Liver (tissue), 8 donors: ENCODE measurements at regions not wholly inside any gene's neighbourhood (a gene's known extent, or its start where the extent isn't known, plus 50 kb on each side); places are given as distances from the start of the nearest gene placed in this dataset.

Experiments
- DNase-seq: peaks from one replicate; pipeline ENCODE4 v3.0.0-alpha.2; 2017; ENCODE audit warnings: low spot score
- H3K27ac ChIP-seq, 2 donors: one replicate each; pipeline ENCODE4 v1.7.0; 2013; ENCODE audit warnings: inconsistent platforms in 2 of 2, low read length in 2 of 2, control low read depth in 1 of 2, low read depth in 1 of 2, mild to moderate bottlenecking in 1 of 2
- H3K27me3 ChIP-seq, 4 donors: one replicate each; pipeline versions ENCODE4 v1.6.1 to v1.7.0; 2013; ENCODE audit warnings: low read length in 3 of 4, inconsistent platforms in 1 of 4, mild to moderate bottlenecking in 1 of 4, moderate library complexity in 1 of 4; ENCODE audit not compliant: control insufficient read depth in 4 of 4, insufficient read depth in 4 of 4
- H3K36me3 ChIP-seq, 4 donors: one replicate each; pipeline versions ENCODE4 v1.6.1 to v1.7.0; 2013; ENCODE audit warnings: low read length in 3 of 4, mild to moderate bottlenecking in 3 of 4, low read depth in 1 of 4, moderate library complexity in 1 of 4; ENCODE audit not compliant: control insufficient read depth in 4 of 4, insufficient read depth in 3 of 4
- H3K4me1 ChIP-seq, 4 donors: one replicate each; pipeline versions ENCODE4 v1.6.1 to v1.7.0; 2013; ENCODE audit warnings: low read length in 3 of 4, mild to moderate bottlenecking in 3 of 4, moderate library complexity in 1 of 4; ENCODE audit not compliant: control insufficient read depth in 4 of 4, insufficient read depth in 4 of 4
- H3K4me3 ChIP-seq, 3 donors: one replicate each; pipeline versions ENCODE4 v1.6.1 to v1.7.0; 2013; ENCODE audit warnings: low read length in 3 of 3, control low read depth in 1 of 3, low read depth in 1 of 3, mild to moderate bottlenecking in 1 of 3
- H3K9ac ChIP-seq, 2 donors: one replicate each; pipeline ENCODE4 v1.7.0; 2013; ENCODE audit warnings: low read length in 2 of 2, mild to moderate bottlenecking in 2 of 2, moderate library complexity in 2 of 2, control low read depth in 1 of 2, low read depth in 1 of 2
- H3K9me3 ChIP-seq, 4 donors: one replicate each; pipeline versions ENCODE4 v1.6.1 to v1.7.0; 2013; ENCODE audit warnings: low read length in 3 of 4; ENCODE audit not compliant: control insufficient read depth in 4 of 4
- CTCF ChIP-seq: fragments of 150-350 bp; IDR thresholded peaks from 2 replicates; pipeline ENCODE4 v1.5.1; 2017; ENCODE audit warnings: improper control_type of control experiment, low read depth, low read length; ENCODE audit not compliant: missing input control
- EGR1 ChIP-seq, 2 donors: IDR thresholded peaks; 2 replicates each; pipeline ENCODE4 v1.6.1; 2016 to 2018; ENCODE audit warnings: antibody characterized with exemption in 2 of 2, low read depth in 2 of 2
- FOXA1 ChIP-seq: IDR thresholded peaks from 2 replicates; pipeline ENCODE4 v1.6.1; 2016; ENCODE audit warnings: antibody characterized with exemption
- FOXA2 ChIP-seq: IDR thresholded peaks from 2 replicates; pipeline ENCODE4 v1.6.1; 2016; ENCODE audit warnings: antibody characterized with exemption
- GABPA ChIP-seq, 2 donors: IDR thresholded peaks in 1 of 2; conservative IDR thresholded peaks in 1 of 2; 2 replicates each; pipeline ENCODE4 v1.6.1; 2016; ENCODE audit warnings: antibody characterized with exemption in 2 of 2, mild to moderate bottlenecking in 1 of 2, moderate library complexity in 1 of 2
- HNF4A ChIP-seq, 2 donors: conservative IDR thresholded peaks; 2 replicates each; pipeline ENCODE4 v1.6.1; 2016; ENCODE audit warnings: antibody characterized with exemption in 2 of 2, mild to moderate bottlenecking in 2 of 2
- HNF4G ChIP-seq: IDR thresholded peaks from 2 replicates; pipeline ENCODE4 v1.6.1; 2016; ENCODE audit warnings: antibody characterized with exemption
- JUND ChIP-seq, 2 donors: IDR thresholded peaks; 2 replicates each; pipeline ENCODE4 v1.6.1; 2016; ENCODE audit warnings: antibody characterized with exemption in 2 of 2
- NR2F2 ChIP-seq: IDR thresholded peaks from 2 replicates; pipeline ENCODE4 v1.6.1; 2016; ENCODE audit warnings: antibody characterized with exemption
- RAD21 ChIP-seq, 2 donors: IDR thresholded peaks; 2 replicates each; pipeline ENCODE4 v1.6.1; 2016; ENCODE audit warnings: antibody characterized with exemption in 2 of 2, mild to moderate bottlenecking in 2 of 2
- RXRA ChIP-seq, 2 donors: IDR thresholded peaks; 2 replicates each; pipeline ENCODE4 v1.6.1; 2017 to 2018; ENCODE audit warnings: antibody characterized with exemption in 2 of 2, mild to moderate bottlenecking in 1 of 2
- SP1 ChIP-seq: IDR thresholded peaks from 2 replicates; pipeline ENCODE4 v1.6.1; 2018; ENCODE audit warnings: antibody characterized with exemption, mild to moderate bottlenecking
- TAF1 ChIP-seq: conservative IDR thresholded peaks from 2 replicates; pipeline ENCODE4 v1.6.1; 2016; ENCODE audit warnings: antibody characterized with exemption, mild to moderate bottlenecking
- YY1 ChIP-seq: IDR thresholded peaks from 2 replicates; pipeline ENCODE4 v1.6.1; 2016; ENCODE audit warnings: antibody characterized with exemption, mild to moderate bottlenecking
- WGBS: extraction: QIAGEN DNeasy Blood & Tissue Kit; methylation state at CpG from one replicate; pipeline ENCODE4 v1.1.7; 2013; 5-methylcytosine and 5-hydroxymethylcytosine counted together
- TF ChIP-seq, protein P1 (sequence below): IDR thresholded peaks from 2 replicates; pipeline ENCODE4 v1.6.1; 2016; ENCODE audit warnings: antibody characterized with exemption
- TF ChIP-seq, protein P2 (sequence below): IDR thresholded peaks from 2 replicates; pipeline ENCODE4 v1.6.1; 2016; ENCODE audit warnings: antibody characterized with exemption, mild to moderate bottlenecking
- TF ChIP-seq, protein P3 (sequence below): IDR thresholded peaks from 2 replicates; pipeline ENCODE4 v1.6.1; 2016; ENCODE audit warnings: antibody characterized with exemption
- TF ChIP-seq, protein P4 (sequence below): IDR thresholded peaks from 2 replicates; pipeline ENCODE4 v1.6.1; 2016; ENCODE audit warnings: antibody characterized with exemption
- donor health status: healthy.
- donor health status: healthy.
- donor health status: healthy.
- donor health status: healthy.
- donor health status: healthy.

DNA sequence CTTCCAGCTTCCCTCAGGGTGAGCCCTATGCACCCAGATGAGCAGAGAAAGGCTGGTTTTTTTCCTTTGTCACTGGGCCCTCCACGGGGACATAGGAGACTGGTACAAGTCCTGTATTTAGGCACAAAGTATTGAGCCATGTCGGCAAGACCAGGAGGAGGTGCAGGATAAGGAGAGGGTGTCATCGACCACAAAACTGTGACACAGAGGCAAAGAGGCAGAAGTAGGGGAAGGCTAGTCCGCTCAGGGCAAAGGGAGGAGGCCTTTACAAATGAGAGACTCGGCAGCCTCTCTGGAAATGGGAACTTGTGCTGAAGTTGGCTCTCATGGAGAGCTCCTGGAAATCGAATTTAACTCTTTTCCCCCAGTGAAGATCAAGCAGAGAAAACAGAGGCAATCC is 70.7 kb upstream of the CAMK1G start:
- TF ChIP-seq EGR1 (IDR thresholded peaks at IDR 0.05; ENCODE audit: low read depth in 2 of 2) (no peak), CTCF (no peak), YY1 (no peak), RXRA (IDR thresholded peaks at IDR 0.05) (no peak), FOXA2 (no peak), NR2F2 (no peak), TAF1 (no peak), HNF4A (conservative IDR thresholded peaks at IDR 0.05) (no peak), JUND (IDR thresholded peaks at IDR 0.05) (no peak), HNF4G (no peak), GABPA (IDR thresholded peaks at IDR 0.05 in 1 of 2, conservative IDR thresholded peaks at IDR 0.05 in 1 of 2) (no peak), SP1 (no peak), RAD21 (IDR thresholded peaks at IDR 0.05) (no peak), FOXA1 (no peak)
- TF ChIP-seq, protein P1, sequence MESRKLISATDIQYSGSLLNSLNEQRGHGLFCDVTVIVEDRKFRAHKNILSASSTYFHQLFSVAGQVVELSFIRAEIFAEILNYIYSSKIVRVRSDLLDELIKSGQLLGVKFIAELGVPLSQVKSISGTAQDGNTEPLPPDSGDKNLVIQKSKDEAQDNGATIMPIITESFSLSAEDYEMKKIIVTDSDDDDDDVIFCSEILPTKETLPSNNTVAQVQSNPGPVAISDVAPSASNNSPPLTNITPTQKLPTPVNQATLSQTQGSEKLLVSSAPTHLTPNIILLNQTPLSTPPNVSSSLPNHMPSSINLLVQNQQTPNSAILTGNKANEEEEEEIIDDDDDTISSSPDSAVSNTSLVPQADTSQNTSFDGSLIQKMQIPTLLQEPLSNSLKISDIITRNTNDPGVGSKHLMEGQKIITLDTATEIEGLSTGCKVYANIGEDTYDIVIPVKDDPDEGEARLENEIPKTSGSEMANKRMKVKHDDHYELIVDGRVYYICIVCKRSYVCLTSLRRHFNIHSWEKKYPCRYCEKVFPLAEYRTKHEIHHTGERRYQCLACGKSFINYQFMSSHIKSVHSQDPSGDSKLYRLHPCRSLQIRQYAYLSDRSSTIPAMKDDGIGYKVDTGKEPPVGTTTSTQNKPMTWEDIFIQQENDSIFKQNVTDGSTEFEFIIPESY = no peak
- TF ChIP-seq, protein P2, sequence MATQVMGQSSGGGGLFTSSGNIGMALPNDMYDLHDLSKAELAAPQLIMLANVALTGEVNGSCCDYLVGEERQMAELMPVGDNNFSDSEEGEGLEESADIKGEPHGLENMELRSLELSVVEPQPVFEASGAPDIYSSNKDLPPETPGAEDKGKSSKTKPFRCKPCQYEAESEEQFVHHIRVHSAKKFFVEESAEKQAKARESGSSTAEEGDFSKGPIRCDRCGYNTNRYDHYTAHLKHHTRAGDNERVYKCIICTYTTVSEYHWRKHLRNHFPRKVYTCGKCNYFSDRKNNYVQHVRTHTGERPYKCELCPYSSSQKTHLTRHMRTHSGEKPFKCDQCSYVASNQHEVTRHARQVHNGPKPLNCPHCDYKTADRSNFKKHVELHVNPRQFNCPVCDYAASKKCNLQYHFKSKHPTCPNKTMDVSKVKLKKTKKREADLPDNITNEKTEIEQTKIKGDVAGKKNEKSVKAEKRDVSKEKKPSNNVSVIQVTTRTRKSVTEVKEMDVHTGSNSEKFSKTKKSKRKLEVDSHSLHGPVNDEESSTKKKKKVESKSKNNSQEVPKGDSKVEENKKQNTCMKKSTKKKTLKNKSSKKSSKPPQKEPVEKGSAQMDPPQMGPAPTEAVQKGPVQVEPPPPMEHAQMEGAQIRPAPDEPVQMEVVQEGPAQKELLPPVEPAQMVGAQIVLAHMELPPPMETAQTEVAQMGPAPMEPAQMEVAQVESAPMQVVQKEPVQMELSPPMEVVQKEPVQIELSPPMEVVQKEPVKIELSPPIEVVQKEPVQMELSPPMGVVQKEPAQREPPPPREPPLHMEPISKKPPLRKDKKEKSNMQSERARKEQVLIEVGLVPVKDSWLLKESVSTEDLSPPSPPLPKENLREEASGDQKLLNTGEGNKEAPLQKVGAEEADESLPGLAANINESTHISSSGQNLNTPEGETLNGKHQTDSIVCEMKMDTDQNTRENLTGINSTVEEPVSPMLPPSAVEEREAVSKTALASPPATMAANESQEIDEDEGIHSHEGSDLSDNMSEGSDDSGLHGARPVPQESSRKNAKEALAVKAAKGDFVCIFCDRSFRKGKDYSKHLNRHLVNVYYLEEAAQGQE = no peak
- TF ChIP-seq, protein P3, sequence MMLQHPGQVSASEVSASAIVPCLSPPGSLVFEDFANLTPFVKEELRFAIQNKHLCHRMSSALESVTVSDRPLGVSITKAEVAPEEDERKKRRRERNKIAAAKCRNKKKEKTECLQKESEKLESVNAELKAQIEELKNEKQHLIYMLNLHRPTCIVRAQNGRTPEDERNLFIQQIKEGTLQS = no peak
- TF ChIP-seq, protein P4, sequence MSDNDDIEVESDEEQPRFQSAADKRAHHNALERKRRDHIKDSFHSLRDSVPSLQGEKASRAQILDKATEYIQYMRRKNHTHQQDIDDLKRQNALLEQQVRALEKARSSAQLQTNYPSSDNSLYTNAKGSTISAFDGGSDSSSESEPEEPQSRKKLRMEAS = no peak
- Histone ChIP-seq H3K27me3 (no peaks in the 10 kb centered on the region), H3K4me3 (no peak overlapping the region), H3K9ac (no peak overlapping the region), H3K36me3 (no peaks in the 10 kb centered on the region), H3K9me3 (no peaks in the 10 kb centered on the region), H3K27ac (no peak overlapping the region), H3K4me1 (no peaks in the 10 kb centered on the region)
- 70% methylated on average over 6 of the region's 6 CpGs for WGBS
- no peak for DNase-seq

GRCh38 chr1:209513226-209513625 is 70.3 kb upstream of the CAMK1G start:
- H3K4me1 ChIP-seq = no peaks in the 10 kb centered on the region
- DNase-seq = no peak
- no peaks in the 10 kb centered on the region for H3K36me3 ChIP-seq
- no peaks in the 10 kb centered on the region for H3K9me3 ChIP-seq
- H3K27ac ChIP-seq = no peak overlapping the region
- no peak overlapping the region for H3K4me3 ChIP-seq
- H3K9ac ChIP-seq = no peak overlapping the region
- no peaks in the 10 kb centered on the region for H3K27me3 ChIP-seq
- WGBS = 57% methylated on average over 5 of the region's 5 CpGs
- TF ChIP-seq, protein P1 = no peak
- no peak for TF ChIP-seq JUND (IDR thresholded peaks at IDR 0.05)
- no peak for TF ChIP-seq YY1
- TF ChIP-seq, protein P2 = no peak
